Hepatocyte (in vitro differentiated cells): ENCODE measurements at regions not wholly inside any gene's neighbourhood (a gene's known extent, or its start where the extent isn't known, plus 50 kb on each side); places are given as distances from the start of the nearest gene placed in this dataset.

Experiments used
- CTCF ChIP-seq: fragments of 200-600 bp; sonication (generic); IDR thresholded peaks from 2 replicates; pipeline ENCODE4 v1.5.1; 2016; ENCODE audit warnings: antibody characterized with exemption, mild to moderate bottlenecking; ENCODE audit not compliant: poor library complexity
- EZH2phosphoT487 ChIP-seq: fragments of 200-600 bp; sonication (generic); IDR thresholded peaks from one replicate; pipeline ENCODE4 v1.6.1; 2018; ENCODE audit warnings: antibody characterized with exemption, mild to moderate bottlenecking, low read depth, moderate library complexity; ENCODE audit not compliant: unreplicated experiment, severe bottlenecking

DNA sequence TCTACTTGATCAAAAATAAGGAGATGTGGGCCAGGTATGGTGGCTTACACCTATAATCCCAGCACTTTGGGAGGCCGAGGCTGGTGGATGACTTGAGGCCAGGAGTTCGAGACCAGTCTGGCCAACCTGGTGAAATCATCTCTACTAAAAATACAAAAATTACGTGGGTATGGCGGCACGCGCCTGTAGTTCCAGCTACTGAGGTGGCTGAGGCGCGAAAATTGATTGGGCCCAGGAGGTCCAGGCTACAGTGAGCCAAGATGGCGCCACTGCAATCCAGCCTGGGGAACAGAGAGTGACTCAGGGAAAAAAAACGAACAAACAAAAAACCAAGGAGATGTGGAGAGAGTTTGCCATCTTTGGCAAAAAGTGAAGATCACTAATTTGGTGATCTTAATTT, 65.3 kb downstream of the BMP2 start:
- TF ChIP-seq CTCF = no peak
- no peak for TF ChIP-seq EZH2phosphoT487
